ENCODE measurements at regions not wholly inside any gene's neighbourhood (a gene's known extent, or its start where the extent isn't known, plus 50 kb on each side); places are given as distances from the start of the nearest gene placed in this dataset.

DNA sequence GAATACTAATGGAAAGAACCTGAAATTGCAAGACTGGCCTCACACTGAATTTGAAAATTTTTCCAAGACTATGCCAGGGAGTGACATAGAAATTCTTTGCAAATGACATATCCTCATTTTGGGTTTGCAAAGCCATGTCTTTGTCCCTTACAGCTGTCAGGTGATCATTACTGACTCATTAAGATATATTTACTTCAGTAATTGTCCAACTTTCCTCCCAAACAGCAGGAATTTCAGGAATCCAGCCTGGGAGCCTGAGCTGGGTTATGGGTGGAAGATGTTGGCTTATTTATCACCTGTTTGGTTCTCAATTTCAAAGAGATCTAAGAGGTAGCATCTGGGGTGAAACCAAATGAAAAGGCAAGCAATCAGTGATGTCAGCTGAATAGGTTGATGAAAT is 111.6 kb upstream of the ACP3 start:
- no peak for DNase-seq
- TF ChIP-seq POLR2A (IDR thresholded peaks at IDR 0.05; ENCODE audit: low read length) (no peak), GATA1 (IDR thresholded peaks at IDR 0.05; ENCODE audit: low read depth, low read length) (no peak)

DNA sequence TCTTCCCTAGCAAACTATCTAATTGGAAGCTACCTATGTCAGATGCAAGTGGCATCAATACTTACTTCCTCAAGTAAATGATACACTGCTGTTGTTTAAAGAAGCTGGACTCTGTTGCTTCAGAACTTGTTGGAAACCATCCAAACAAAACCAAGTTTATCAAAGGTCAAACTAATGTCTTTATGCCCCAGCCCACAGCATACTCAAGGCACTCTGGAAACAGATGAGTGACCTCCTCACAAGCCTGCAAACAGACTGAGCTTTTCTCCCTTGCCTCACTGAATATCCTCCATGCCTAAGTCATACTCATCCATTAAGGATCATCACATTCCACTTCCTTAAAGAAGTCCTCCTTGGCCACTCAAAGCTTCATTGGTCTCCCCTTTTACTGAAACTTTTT is 107.4 kb upstream of the ACP3 start:
- TF ChIP-seq GATA1 (IDR thresholded peaks at IDR 0.05; ENCODE audit: low read depth, low read length) (no peak), POLR2A (IDR thresholded peaks at IDR 0.05; ENCODE audit: low read length) (no peak)
- DNase-seq, result no peak

GRCh38 chr3:132210476-132211346 is 106.5 kb upstream of the ACP3 start:
- DNase-seq, result peak; percentile 6 to 21
- TF ChIP-seq GATA1 (IDR thresholded peaks at IDR 0.05; ENCODE audit: low read depth, low read length), result no peak
- no peak for TF ChIP-seq POLR2A (IDR thresholded peaks at IDR 0.05; ENCODE audit: low read length)

DNA sequence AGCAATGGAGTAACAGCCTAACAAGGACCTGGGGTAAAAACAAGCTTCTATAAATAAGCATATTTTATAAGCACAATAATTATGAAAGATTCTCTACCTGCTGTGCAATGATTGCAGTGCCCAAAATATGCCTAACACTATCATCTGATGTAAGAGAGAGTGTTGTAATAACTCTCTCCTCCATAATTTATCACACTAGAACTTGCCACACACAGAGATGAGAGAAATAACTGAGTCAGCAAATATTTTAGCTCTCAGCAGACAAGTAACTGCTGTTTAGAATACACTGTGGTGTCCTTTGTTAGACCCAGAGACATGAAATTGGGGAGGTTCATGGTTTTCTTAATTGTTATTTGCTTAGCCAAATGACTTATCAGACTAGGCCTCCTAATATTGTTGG is 105.3 kb upstream of the ACP3 start:
- DNase-seq, result no peak
- no peak for TF ChIP-seq GATA1 (IDR thresholded peaks at IDR 0.05; ENCODE audit: low read depth, low read length)
- no peak for TF ChIP-seq POLR2A (IDR thresholded peaks at IDR 0.05; ENCODE audit: low read length)

DNA sequence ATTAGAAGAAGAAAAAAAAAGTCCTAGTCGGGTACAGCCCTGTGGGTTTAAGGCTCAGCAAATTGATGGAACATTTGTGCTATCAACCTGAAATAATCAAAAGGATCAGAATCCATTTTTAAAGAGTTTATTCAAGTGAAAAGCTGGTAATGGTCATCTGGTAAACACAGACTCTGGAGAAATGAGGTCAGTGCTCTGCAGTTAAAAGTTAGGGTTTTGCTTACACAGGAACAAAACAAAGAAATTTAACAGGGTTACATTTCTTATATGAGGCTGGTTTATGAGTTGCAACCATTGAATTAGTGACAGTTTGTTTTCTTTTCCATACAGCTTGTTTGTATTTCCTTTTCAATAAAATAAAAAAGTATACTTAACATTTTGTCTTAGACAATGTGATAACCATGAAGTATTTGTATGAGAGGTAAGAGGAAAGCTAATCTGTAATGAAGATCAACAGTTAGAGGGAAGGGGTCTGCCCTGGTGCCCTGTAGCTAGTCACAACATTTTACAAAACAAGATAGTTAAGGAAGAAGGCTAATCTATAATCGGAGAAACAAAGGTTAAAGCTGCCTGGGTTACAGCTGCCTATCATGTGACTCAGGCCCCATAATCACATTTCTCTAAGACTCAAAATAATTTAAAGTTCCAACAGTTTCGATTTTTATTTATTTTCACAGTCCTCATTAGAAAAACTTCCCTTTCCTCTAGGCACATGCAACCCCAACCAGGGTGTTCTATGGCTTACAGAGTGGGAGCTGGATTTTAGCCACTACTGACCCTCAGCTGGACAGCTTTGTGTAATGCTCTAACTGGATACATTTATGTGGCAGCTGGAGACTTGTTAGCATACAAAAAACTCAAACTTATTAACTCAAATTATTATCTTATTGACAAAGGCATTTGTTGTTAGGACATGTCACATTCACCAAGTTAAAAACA is 98.1 kb upstream of the ACP3 start:
- TF ChIP-seq GATA1 (IDR thresholded peaks at IDR 0.05; ENCODE audit: low read depth, low read length) (no peak), POLR2A (IDR thresholded peaks at IDR 0.05; ENCODE audit: low read length) (no peak)
- DNase-seq, result no peak

- DNase-seq, result no peak
- no peak for TF ChIP-seq POLR2A (IDR thresholded peaks at IDR 0.05; ENCODE audit: low read length)
- no peak for TF ChIP-seq GATA1 (IDR thresholded peaks at IDR 0.05; ENCODE audit: low read depth, low read length)
Measured at GRCh38 chr3:132220986-132221385, 96.2 kb upstream of the ACP3 start.

GRCh38 chr3:132222868-132223538 is 94.2 kb upstream of the ACP3 start:
- TF ChIP-seq GATA1 (IDR thresholded peaks at IDR 0.05; ENCODE audit: low read depth, low read length), result no peak

DNA sequence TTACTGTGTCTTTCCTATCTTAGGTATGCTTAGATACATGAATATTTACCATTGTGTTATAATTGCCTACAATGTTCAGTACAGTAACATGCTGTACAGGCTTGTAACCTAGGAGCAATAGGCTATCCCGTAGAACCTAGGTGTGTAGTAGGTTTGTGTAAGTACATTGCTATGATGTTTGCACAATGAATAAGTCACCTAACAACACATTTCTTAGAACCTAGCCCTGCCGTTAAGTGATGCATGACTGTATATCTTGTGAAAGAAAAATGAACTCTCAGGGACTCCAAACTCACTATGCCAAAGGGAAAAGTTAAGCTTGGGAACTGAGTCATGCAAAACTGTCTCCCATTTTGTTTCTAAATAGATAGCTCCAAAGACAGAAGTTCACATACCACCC is 91.5 kb upstream of the ACP3 start:
- no peak for DNase-seq
- TF ChIP-seq POLR2A (IDR thresholded peaks at IDR 0.05; ENCODE audit: low read length) (no peak), GATA1 (IDR thresholded peaks at IDR 0.05; ENCODE audit: low read depth, low read length) (no peak)

More at GRCh38 chr3:132222868-132223538, 94.2 kb upstream of the ACP3 start:
- DNase-seq, result no peak

DNA sequence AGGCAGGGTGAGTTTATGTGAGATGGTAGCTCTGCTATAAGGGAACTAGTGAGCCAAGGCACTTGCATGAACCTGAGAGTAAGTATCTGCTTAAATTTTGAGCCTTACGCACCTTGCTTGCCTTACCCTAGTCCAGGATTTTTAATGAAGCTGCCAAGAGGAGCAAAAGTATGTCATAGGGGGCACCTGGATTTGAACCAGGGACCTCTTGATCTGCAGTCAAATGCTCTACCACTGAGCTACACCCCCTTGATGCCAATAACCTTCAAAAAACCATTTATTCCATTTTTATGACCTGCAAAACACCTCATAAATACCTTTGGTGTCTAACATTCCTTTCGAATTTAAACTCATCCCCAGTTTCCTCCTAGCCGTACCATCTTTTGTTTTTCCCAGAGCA is 88.3 kb upstream of the ACP3 start:
- no peak for TF ChIP-seq GATA1 (IDR thresholded peaks at IDR 0.05; ENCODE audit: low read depth, low read length)
- TF ChIP-seq POLR2A (IDR thresholded peaks at IDR 0.05; ENCODE audit: low read length), result no peak
- no peak for DNase-seq

DNA sequence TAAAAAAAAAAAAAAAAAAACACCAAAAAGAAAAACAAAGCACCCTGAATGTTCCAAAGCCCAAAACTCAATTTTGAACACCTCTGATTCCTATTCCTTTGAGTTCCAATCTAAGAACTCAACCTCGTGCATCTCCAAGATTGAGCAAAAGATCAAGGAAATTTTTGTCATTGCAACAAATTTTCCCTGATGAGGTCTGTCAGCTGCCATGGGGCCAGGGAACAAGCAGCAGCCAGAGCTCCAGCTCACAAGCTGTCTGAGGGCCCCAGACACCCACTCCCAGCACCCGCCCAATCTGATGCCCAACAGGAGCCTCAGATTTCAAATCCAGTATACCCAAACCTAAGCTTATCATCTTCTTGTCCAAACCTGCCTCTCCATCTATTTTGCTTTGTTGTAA is 87.6 kb upstream of the ACP3 start:
- no peak for TF ChIP-seq GATA1 (IDR thresholded peaks at IDR 0.05; ENCODE audit: low read depth, low read length)
- no peak for DNase-seq

DNA sequence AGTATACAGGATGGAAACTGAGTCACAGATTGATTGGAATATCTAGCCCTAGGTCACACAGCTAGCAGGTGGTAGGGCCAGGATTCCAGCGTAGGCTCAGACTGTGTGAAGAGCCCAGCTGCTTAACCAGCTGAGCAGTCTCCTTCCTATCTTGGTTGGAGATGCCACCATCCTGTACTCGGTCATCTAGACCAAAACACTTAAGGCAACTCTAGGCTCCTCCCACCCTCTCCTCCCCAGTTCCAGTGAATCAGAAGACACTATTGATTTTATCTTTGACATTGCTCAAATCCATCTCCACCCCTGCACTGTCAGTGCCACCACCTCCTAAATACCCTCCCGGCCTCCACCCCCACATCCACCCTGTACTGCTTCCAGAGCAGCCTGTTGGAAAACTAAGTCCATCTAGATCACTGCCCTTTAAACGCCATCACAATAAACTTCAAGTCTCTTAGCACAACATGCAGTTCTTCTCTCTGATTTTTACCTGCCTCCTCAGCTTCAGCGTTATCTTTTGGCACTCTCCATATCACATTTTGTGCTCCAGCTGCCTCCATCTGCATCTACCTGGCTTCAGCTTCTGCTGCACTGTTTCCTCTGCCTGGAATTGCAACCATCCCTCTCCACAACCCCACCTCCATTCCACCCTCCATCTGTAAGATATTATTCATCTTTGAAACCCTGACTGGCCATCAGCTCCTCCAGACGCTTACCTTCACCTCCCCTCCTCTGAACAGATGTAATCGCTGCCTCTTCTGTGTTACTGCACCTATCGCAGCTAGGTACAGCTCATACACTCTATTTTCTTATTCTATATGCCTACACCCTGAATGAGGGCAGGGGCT is 86.8 kb upstream of the ACP3 start:
- TF ChIP-seq GATA1 (IDR thresholded peaks at IDR 0.05; ENCODE audit: low read depth, low read length), result no peak
- TF ChIP-seq POLR2A (IDR thresholded peaks at IDR 0.05; ENCODE audit: low read length), result no peak
- no peak for DNase-seq

- TF ChIP-seq GATA1 (IDR thresholded peaks at IDR 0.05; ENCODE audit: low read depth, low read length) (no peak), POLR2A (IDR thresholded peaks at IDR 0.05; ENCODE audit: low read length) (no peak)
- DNase-seq, result no peak
Measured at GRCh38 chr3:132231633-132232032, 85.6 kb upstream of the ACP3 start.

DNA sequence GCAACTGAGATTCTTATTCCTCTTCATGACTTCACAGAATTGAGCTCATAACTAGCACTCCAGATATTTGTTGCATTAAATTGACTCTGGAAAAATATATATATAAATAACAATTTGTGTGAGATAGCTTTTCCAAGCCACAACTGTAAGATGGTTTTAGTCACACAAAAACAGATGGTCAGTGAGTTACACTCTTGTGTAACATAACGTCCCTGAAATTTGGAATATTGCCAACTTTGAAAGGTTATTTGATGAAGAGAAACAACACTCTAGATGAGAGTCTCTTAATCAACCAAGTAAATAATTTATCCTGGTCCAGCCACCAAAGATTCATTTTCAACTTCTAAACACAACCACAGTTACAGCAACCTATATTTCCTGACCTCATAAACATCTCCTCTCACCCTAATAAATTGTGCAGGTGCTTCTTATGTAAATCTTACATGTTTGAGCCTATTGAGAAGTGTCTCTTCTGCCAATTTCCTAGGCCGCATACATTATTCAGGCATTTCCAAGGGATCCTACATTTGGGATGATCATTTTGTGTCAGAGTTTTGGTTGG is 84.9 kb upstream of the ACP3 start:
- DNase-seq, result no peak
- TF ChIP-seq POLR2A (IDR thresholded peaks at IDR 0.05; ENCODE audit: low read length), result no peak
- no peak for TF ChIP-seq GATA1 (IDR thresholded peaks at IDR 0.05; ENCODE audit: low read depth, low read length)
